ENCODE measurements at regions not wholly inside any gene's neighbourhood (a gene's known extent, or its start where the extent isn't known, plus 50 kb on each side); places are given as distances from the start of the nearest gene placed in this dataset.

DNA sequence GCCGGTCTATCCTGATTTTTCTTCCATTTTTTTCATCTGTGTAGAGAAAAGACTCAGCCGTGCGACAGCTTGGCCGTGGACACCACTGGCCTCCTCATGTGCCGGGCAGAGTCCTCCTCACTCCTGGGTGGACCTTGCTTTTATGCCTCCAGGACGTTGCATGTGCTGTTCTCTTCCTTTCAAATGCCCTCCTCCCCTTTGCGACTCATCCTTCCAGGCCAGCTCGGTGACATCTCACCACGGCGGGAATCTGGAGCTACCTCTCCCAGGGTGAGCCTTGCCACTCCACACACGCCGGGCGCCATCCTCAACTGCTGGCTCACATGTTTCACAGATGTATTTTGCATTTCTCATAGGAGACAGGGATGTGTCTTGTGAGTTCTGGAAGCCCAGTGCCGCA, 198.5 kb upstream of the HDAC4 start:
- Histone ChIP-seq H3K36me3 (ENCODE audit: control insufficient read depth in 4 of 4, insufficient read depth in 4 of 4, low read length in 3 of 4) (no peaks in the 10 kb centered on the region), H3K27ac (ENCODE audit: insufficient read depth in 1 of 2, low read depth in 1 of 2, low read length in 2 of 2, poor library complexity in 1 of 2, severe bottlenecking in 2 of 2) (no peak overlapping the region), H3K4me1 (ENCODE audit: control extremely low read depth in 1 of 4, control insufficient read depth in 4 of 4, insufficient read depth in 4 of 4, low read length in 3 of 4) (no peaks in the 10 kb centered on the region), H3K9me3 (ENCODE audit: control extremely low read depth in 1 of 5, control insufficient read depth in 4 of 5, insufficient read depth in 2 of 5, low read depth in 1 of 5, low read length in 4 of 5) (peaks cover 0 to 3% (median 0%) of the 10 kb centered on the region in 5 experiments), H3K4me3 (ENCODE audit: control insufficient read depth in 1 of 7, extremely low read depth in 1 of 7, insufficient read depth in 4 of 7, low read depth in 2 of 7, low read length in 6 of 7) (no peak overlapping the region), H3K27me3 (replicated peaks in 2 of 5; ENCODE audit: control insufficient read depth in 4 of 5, insufficient read depth in 5 of 5, low read length in 4 of 5) (no peaks in the 10 kb centered on the region)
- DNase-seq = no peak
- POLR2A ChIA-PET = no interaction called here
- CTCF ChIA-PET = no interaction called here
- 96% methylated on average over 10 of the region's 14 CpGs for WGBS (ENCODE audit: insufficient coverage)

DNA sequence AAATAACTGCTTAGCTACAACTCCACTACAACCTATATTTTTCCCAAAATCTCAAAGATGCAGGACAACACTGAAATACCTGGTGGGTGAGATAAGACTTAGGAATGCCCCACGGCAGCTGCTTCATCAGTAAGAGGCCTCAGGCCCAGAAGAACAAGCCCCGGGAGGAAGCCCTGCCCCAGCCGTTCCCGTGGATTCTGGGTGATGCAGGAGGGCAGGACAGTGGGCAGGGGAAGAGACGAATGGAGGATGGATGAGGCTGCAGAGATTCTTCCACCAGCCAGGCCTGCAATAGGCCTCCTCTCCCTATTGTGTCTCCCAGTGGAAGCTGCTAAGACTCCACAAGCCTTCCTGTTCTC, 197.9 kb upstream of the HDAC4 start:
- ChIA-PET CTCF (no interaction called here), POLR2A (no interaction called here)
- WGBS (ENCODE audit: insufficient coverage) = 90% methylated on average over 2 of the region's 5 CpGs
- Histone ChIP-seq H3K4me3 (ENCODE audit: control insufficient read depth in 1 of 7, extremely low read depth in 1 of 7, insufficient read depth in 4 of 7, low read depth in 2 of 7, low read length in 6 of 7) (no peak overlapping the region), H3K36me3 (ENCODE audit: control insufficient read depth in 4 of 4, insufficient read depth in 4 of 4, low read length in 3 of 4) (no peaks in the 10 kb centered on the region), H3K9me3 (ENCODE audit: control extremely low read depth in 1 of 5, control insufficient read depth in 4 of 5, insufficient read depth in 2 of 5, low read depth in 1 of 5, low read length in 4 of 5) (no peaks in the 10 kb centered on the region), H3K27ac (ENCODE audit: insufficient read depth in 1 of 2, low read depth in 1 of 2, low read length in 2 of 2, poor library complexity in 1 of 2, severe bottlenecking in 2 of 2) (no peak overlapping the region), H3K27me3 (replicated peaks in 2 of 5; ENCODE audit: control insufficient read depth in 4 of 5, insufficient read depth in 5 of 5, low read length in 4 of 5) (no peaks in the 10 kb centered on the region), H3K4me1 (ENCODE audit: control extremely low read depth in 1 of 4, control insufficient read depth in 4 of 4, insufficient read depth in 4 of 4, low read length in 3 of 4) (no peaks in the 10 kb centered on the region)
- DNase-seq = no peak

DNA sequence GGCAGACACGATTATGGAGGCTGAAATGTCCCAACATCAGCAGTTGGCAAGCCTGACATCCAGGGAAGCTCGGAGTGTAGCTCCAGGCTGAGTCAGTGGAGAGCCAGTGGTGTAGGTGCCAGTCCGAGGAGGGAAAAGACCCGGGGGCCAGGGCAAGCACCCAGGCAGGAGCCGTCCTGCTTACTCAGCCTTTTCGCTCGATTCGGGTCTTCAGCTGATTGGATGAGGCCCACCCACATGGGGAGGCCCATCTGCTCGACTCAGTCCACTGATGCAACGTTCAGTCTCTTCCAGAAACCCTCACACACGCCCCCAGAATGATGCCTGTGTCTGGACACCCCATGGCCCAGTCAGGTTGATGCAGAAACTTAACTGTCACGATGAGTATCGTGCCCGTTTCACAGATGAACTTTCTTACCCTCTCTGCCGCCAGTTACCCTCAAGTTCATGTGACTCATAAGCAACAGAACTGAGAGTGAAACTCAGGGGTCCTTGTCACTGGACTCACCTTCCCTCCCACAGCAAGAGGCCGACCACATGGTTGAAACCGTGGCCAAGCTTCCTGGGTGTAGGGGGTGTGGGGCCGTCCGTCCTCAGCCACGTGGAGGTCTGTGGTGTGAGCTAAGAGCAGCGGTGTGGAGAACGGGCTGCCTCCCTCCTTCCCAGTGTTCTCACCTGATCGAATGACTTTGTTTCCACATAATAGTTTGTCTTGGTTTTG, 197.4 kb upstream of the HDAC4 start:
- ChIA-PET POLR2A (no interaction called here), CTCF (no interaction called here)
- Histone ChIP-seq H3K9me3 (ENCODE audit: control extremely low read depth in 1 of 5, control insufficient read depth in 4 of 5, insufficient read depth in 2 of 5, low read depth in 1 of 5, low read length in 4 of 5) (peaks cover 0 to 4% (median 0%) of the 10 kb centered on the region in 5 experiments), H3K36me3 (ENCODE audit: control insufficient read depth in 4 of 4, insufficient read depth in 4 of 4, low read length in 3 of 4) (no peaks in the 10 kb centered on the region), H3K4me3 (ENCODE audit: control insufficient read depth in 1 of 7, extremely low read depth in 1 of 7, insufficient read depth in 4 of 7, low read depth in 2 of 7, low read length in 6 of 7) (no peak overlapping the region), H3K4me1 (ENCODE audit: control extremely low read depth in 1 of 4, control insufficient read depth in 4 of 4, insufficient read depth in 4 of 4, low read length in 3 of 4) (no peaks in the 10 kb centered on the region), H3K27ac (ENCODE audit: insufficient read depth in 1 of 2, low read depth in 1 of 2, low read length in 2 of 2, poor library complexity in 1 of 2, severe bottlenecking in 2 of 2) (no peak overlapping the region), H3K27me3 (replicated peaks in 2 of 5; ENCODE audit: control insufficient read depth in 4 of 5, insufficient read depth in 5 of 5, low read length in 4 of 5) (no peaks in the 10 kb centered on the region)
- WGBS (ENCODE audit: insufficient coverage) = 96% methylated on average over 20 of the region's 23 CpGs
- no peak for DNase-seq

DNA sequence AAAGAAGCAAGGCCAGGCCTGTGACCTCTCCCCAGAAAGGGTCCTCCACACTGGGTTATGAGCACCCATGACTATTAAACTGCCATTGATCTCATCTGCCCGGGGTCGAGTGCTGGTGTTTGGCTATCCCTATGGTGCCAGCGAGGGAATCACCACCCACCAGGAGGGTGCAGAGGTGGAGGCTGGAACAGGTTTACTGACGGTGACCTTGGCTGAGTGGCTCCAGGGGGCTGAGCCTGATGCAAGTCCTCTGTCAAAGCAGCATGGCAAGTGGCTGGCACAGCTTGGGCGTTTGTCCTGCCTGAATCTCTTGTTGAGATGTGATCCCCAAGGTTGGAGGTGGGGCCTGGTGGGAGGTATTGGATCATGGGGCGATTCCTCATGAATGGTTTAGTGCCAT, 196.4 kb upstream of the HDAC4 start:
- Histone ChIP-seq H3K4me1 (ENCODE audit: control extremely low read depth in 1 of 4, control insufficient read depth in 4 of 4, insufficient read depth in 4 of 4, low read length in 3 of 4) (no peaks in the 10 kb centered on the region), H3K27me3 (replicated peaks in 2 of 5; ENCODE audit: control insufficient read depth in 4 of 5, insufficient read depth in 5 of 5, low read length in 4 of 5) (no peaks in the 10 kb centered on the region), H3K27ac (ENCODE audit: insufficient read depth in 1 of 2, low read depth in 1 of 2, low read length in 2 of 2, poor library complexity in 1 of 2, severe bottlenecking in 2 of 2) (no peak overlapping the region), H3K4me3 (ENCODE audit: control insufficient read depth in 1 of 7, extremely low read depth in 1 of 7, insufficient read depth in 4 of 7, low read depth in 2 of 7, low read length in 6 of 7) (no peak overlapping the region), H3K9me3 (ENCODE audit: control extremely low read depth in 1 of 5, control insufficient read depth in 4 of 5, insufficient read depth in 2 of 5, low read depth in 1 of 5, low read length in 4 of 5) (peaks cover 0 to 10% (median 0%) of the 10 kb centered on the region in 5 experiments), H3K36me3 (ENCODE audit: control insufficient read depth in 4 of 4, insufficient read depth in 4 of 4, low read length in 3 of 4) (no peaks in the 10 kb centered on the region)
- ChIA-PET POLR2A (no interaction called here), CTCF (no interaction called here)
- DNase-seq = no peak
- 96% methylated on average over 4 of the region's 6 CpGs for WGBS (ENCODE audit: insufficient coverage)

DNA sequence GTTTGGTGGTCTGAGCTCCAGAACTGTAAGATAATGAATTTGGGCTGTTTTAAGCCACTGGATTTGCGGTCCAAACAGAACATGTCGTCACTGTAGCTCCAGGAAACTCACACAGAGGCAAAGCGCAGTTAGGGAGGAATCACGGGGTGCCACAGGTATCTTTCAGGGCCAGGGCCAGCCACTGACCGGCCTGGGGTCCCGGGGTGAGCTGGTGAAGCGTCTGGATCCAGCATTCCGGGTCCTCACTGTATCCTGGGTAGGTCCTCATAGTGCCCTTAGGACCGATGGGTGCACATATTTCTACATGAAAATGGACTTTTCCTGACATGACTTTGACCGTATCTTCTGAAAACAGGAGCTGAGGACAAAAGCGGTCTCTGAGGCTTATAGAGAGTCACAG, 196.0 kb upstream of the HDAC4 start:
- 89% methylated on average over 11 of the region's 11 CpGs for WGBS (ENCODE audit: insufficient coverage)
- H3K9me3 ChIP-seq (ENCODE audit: control extremely low read depth in 1 of 5, control insufficient read depth in 4 of 5, insufficient read depth in 2 of 5, low read depth in 1 of 5, low read length in 4 of 5) = peaks cover 0 to 13% (median 2%) of the 10 kb centered on the region in 5 experiments
- ChIA-PET POLR2A (no interaction called here), CTCF (no interaction called here)
- no peak for DNase-seq
- H3K27me3 ChIP-seq (replicated peaks in 2 of 5; ENCODE audit: control insufficient read depth in 4 of 5, insufficient read depth in 5 of 5, low read length in 4 of 5) = no peaks in the 10 kb centered on the region
- H3K4me3 ChIP-seq (ENCODE audit: control insufficient read depth in 1 of 7, extremely low read depth in 1 of 7, insufficient read depth in 4 of 7, low read depth in 2 of 7, low read length in 6 of 7) = no peak overlapping the region
- no peak overlapping the region for H3K27ac ChIP-seq (ENCODE audit: insufficient read depth in 1 of 2, low read depth in 1 of 2, low read length in 2 of 2, poor library complexity in 1 of 2, severe bottlenecking in 2 of 2)
- no peaks in the 10 kb centered on the region for H3K36me3 ChIP-seq (ENCODE audit: control insufficient read depth in 4 of 4, insufficient read depth in 4 of 4, low read length in 3 of 4)
- no peaks in the 10 kb centered on the region for H3K4me1 ChIP-seq (ENCODE audit: control extremely low read depth in 1 of 4, control insufficient read depth in 4 of 4, insufficient read depth in 4 of 4, low read length in 3 of 4)

DNA sequence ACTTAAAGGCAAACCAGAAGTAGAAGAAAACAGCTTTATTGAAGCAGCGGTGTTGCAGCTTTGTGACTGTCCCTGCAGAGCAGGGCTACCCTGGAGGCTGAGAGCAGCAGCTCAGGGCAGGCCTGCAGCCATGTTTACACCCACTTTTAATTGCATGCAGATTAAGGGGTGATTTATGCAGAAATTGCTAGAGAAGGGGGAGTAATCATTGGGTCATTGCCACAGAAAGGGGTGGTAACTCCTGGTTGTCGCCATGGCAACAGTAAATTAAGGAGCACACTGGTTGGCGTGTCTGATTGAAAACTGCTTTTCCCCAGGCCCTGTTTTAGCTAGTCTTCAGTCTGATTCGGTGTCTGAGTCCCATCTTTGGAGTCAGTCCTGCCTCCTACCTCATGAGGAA, 195.4 kb upstream of the HDAC4 start:
- Histone ChIP-seq H3K27ac (ENCODE audit: insufficient read depth in 1 of 2, low read depth in 1 of 2, low read length in 2 of 2, poor library complexity in 1 of 2, severe bottlenecking in 2 of 2) (no peak overlapping the region), H3K4me3 (ENCODE audit: control insufficient read depth in 1 of 7, extremely low read depth in 1 of 7, insufficient read depth in 4 of 7, low read depth in 2 of 7, low read length in 6 of 7) (no peak overlapping the region), H3K9me3 (ENCODE audit: control extremely low read depth in 1 of 5, control insufficient read depth in 4 of 5, insufficient read depth in 2 of 5, low read depth in 1 of 5, low read length in 4 of 5) (peaks cover 0 to 13% (median 2%) of the 10 kb centered on the region in 5 experiments), H3K36me3 (ENCODE audit: control insufficient read depth in 4 of 4, insufficient read depth in 4 of 4, low read length in 3 of 4) (no peaks in the 10 kb centered on the region), H3K27me3 (replicated peaks in 2 of 5; ENCODE audit: control insufficient read depth in 4 of 5, insufficient read depth in 5 of 5, low read length in 4 of 5) (no peaks in the 10 kb centered on the region), H3K4me1 (ENCODE audit: control extremely low read depth in 1 of 4, control insufficient read depth in 4 of 4, insufficient read depth in 4 of 4, low read length in 3 of 4) (no peaks in the 10 kb centered on the region)
- ChIA-PET CTCF (no interaction called here), POLR2A (no interaction called here)
- 95% methylated on average over 4 of the region's 4 CpGs for WGBS (ENCODE audit: insufficient coverage)
- no peak for DNase-seq

DNA sequence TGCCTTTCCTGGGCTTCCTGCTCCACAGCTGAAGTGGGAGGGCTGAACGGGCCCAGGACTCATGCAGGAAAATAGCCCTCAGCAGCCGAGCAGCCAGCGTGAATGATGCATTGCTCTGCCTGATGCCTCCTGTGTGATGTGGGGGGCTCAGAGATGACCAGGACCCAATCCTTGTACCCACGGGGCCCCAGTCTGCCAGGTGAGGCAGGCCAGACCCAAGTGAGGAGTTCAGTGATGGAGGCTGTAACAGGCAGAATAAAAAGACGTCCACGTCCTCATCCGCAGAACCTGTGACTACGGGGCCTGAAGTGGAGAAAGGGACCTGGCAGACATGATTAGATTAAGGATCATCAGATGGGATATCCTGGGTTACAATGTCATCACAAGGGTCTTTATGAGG, 194.9 kb upstream of the HDAC4 start:
- WGBS (ENCODE audit: insufficient coverage) = 95% methylated on average over 8 of the region's 8 CpGs
- Histone ChIP-seq H3K27ac (ENCODE audit: insufficient read depth in 1 of 2, low read depth in 1 of 2, low read length in 2 of 2, poor library complexity in 1 of 2, severe bottlenecking in 2 of 2) (no peak overlapping the region), H3K4me1 (ENCODE audit: control extremely low read depth in 1 of 4, control insufficient read depth in 4 of 4, insufficient read depth in 4 of 4, low read length in 3 of 4) (no peaks in the 10 kb centered on the region), H3K36me3 (ENCODE audit: control insufficient read depth in 4 of 4, insufficient read depth in 4 of 4, low read length in 3 of 4) (no peaks in the 10 kb centered on the region), H3K4me3 (ENCODE audit: control insufficient read depth in 1 of 7, extremely low read depth in 1 of 7, insufficient read depth in 4 of 7, low read depth in 2 of 7, low read length in 6 of 7) (no peak overlapping the region), H3K9me3 (ENCODE audit: control extremely low read depth in 1 of 5, control insufficient read depth in 4 of 5, insufficient read depth in 2 of 5, low read depth in 1 of 5, low read length in 4 of 5) (peaks cover 0 to 13% (median 2%) of the 10 kb centered on the region in 5 experiments), H3K27me3 (replicated peaks in 2 of 5; ENCODE audit: control insufficient read depth in 4 of 5, insufficient read depth in 5 of 5, low read length in 4 of 5) (no peaks in the 10 kb centered on the region)
- DNase-seq = no peak
- POLR2A ChIA-PET = no interaction called here
- CTCF ChIA-PET = no interaction called here
